HG03095 (cell line): ENCODE measurements at regions not wholly inside any gene's neighbourhood (a gene's known extent, or its start where the extent isn't known, plus 50 kb on each side); places are given as distances from the start of the nearest gene placed in this dataset.
"Not testable (repeated sequence)": the region's sequence is repeated elsewhere in the genome, so short reads cannot be mapped to it uniquely, and the experiment has no call there.

Experiments used
- ATAC-seq: cut with Tn5 transposase; IDR thresholded peaks from one replicate; pipeline ENCODE4 v1.9.1; 2021; ENCODE audit warnings: moderate library complexity; ENCODE audit not compliant: unreplicated experiment

DNA sequence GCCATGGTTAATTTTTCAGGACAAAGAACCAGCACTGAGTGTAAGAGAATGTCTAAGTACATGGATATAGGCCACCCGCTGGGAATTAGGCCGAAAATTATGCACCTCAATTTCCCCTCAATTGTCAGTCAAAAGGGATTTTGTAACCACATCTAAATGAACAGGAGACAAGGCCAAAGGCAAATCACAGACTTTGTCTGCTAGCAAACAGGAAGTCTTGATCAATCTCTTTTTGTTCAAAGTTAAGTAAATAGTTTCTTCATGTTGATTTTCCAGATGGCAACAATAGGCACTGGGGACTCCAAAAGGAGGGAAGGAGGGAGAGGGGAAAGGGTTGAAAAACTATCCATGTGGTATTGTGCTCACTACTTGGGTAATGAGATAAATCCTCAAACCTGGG is 276.0 kb downstream of the COG6 start:
- no peak for ATAC-seq

DNA sequence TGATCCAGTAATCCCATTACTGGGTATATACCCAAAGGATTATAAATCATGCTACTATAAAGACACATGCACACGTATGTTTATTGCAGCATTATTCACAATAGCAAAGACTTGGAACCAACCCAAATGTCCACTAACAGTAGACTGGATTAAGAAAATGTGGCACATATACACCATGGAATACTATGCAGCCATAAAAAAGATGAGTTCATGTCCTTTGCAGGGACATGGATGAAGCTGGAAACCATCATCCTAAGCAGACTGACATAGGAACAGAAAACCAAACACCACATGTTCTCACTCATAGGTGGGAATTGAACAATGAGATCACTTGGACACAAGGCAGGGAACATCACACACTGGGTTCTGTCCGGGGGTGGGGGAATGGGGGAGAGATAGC is 277.1 kb downstream of the COG6 start:
- ATAC-seq = not testable (repeated sequence)

DNA sequence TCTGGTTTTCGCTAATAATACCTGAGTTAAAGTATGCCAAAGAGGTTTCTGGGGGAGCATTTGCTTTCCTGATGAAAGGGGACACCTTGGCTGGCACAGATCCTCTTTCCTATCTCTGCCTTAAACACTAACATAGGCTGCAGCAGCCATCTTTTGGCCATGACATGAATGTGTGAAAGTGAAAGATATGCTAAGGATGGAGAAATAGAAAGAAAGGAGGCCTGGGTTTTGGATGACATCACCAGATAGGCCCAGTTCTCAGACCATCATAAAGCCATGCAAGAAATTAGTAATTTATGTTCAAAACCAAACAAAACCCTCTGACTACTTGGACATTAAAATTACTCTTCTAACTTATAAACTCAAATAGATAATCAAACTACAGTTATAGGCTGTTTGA is 279.7 kb downstream of the COG6 start:
- ATAC-seq = no peak

DNA sequence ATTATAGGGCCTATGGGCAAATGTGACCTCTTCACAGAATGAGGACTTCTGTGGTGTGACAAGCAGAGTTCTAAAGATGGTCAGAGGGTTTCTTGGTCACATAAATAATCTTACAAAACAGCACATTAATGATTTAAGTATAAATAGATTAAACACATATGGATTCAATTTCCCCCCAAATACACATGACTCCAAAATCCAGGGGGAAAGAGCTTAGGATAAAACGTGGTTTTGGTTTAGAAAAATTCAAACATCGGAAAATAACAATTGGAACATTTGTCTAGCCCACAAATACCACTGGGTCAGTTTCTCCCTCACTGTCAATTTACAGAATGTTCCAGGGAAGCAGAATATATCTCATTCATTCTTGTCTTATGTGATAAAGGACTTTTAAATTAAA is 283.1 kb downstream of the COG6 start:
- ATAC-seq = no peak

DNA sequence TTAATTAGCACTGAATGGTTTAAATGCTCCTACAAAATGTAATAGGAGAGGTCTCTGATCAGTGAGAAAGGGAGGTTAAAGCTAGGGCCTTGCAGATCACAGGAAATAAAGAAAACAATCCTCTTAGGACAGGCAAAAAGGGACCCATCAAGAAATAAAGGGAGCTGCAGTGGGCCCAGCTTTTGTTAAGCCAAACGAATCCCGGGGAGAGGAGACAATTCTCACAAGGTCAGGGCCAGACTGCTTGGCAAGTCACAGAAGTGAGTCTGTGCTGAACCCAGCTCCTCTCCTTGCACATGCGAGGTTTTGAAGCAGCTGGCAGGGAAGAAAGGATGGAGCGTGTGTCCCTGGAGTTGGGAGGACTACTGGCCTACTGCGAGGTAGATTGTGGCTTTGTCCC is 285.8 kb downstream of the COG6 start:
- ATAC-seq = no peak

DNA sequence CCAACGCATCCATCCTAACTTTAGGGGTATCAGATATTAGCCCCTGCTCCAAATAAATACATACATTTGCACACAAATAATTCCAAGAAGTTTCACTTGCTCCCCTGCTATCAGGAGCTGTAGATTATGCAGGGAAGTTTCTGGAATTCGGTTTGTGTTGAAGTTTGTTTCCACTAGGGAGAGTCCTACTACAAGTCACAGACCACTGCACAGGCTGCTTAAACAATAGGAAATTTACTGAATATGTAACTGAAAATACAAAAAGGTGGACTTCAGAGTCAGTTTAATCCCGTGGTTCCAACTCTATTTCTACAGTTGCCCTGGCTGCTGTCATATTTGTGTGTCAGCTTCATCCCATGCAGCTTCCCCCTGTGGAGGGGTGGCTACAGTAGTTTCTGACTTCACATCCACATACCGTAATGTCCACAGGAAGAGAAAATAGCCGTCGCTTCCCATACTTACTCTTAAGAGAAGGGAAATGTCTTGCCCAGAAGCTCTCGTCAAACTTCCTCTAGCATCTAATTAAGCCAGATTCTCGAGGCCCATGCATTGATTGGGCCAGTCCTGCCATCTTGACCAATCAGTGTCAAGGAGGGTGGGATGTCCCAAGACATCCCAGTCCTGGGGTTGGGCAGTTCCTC is 286.6 kb downstream of the COG6 start:
- ATAC-seq = no peak

DNA sequence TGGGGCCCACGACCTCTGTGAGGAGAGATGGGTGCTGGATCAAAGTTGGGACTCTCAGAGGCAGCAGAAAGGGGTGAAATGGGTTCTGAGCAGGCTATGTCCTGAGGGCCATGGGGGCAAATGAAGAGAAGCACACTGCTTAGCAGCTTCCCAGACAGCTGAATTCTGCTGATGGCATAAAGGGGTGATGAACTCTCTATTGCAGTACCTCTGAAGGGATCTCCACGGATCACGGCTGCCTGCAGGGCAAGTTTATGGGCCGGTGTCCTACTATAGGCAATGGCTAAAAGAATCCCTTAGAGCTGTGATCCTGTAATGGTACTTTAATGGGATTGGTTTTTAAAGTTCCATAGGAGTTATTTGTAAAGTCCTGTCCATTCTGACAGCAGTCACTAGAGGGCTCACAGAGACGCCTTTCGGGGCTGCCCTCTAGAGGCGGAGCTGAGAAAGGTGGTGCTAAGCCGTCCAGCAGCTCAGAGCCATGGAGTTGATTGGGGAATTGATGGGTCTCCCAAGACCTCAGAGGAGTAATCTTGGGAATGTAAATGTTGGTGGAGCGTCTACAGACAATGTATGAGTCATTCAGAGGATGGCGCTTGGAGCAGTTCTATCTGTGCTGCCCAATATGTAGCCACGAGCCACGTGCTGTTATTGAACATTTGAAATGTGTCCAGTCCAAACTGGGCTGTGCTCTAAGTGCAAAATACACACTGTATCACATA is 287.3 kb downstream of the COG6 start:
- ATAC-seq = peak; percentile 95

DNA sequence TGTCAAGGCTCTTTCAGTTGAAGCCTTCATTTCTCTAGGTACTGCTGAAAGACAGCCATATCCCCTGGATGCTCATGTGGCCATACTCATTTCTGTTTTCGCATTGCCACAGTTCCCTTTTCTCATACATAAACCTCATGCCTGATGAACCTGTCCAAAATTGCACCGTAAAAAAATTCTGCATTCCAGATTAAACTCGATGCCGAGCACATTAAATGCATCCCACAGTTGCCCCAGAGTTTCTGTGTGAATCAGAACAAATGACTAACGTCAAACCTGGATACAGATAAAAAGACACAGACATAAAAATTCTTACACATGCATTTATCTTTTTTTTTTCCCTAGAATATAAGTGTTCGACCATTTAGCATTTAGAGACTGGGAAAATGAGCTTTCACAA is 288.2 kb downstream of the COG6 start:
- no peak for ATAC-seq

DNA sequence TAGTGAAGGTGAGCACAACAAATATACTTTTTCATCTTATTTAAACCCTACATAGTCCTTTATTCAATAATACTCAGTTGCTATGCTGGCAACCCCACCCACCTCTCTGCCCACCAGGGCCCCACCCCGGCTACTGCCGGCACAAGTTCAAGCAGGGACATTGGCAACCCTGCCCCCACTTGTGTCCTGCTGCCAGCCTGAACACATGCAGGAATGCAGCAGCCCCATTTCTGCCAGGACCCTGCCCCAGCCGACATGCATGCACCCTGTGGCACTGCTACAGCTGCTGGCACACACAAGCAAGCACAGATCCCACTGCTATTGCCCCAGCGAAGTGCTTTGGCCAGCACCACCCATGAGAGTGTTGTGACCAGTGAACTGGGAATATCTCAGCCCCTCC is 289.8 kb downstream of the COG6 start:
- no peak for ATAC-seq

DNA sequence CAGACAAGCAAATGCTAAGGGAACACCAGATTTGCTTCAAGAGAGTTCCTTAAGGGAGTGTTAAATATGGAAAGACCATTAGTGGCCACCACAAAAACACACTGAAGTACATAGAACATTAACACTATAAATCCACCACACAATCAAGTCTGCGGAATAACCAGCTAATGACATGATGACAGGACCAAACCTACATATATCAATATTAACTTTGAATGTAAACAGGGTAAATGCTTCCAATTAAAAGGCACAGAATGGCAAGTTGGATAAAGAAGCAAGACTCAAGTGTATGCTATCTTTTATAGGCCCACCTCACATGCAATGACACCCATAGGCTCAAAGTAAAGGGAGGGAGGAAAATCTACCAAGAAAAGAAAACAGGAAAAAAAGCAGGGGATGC is 291.3 kb downstream of the COG6 start:
- no peak for ATAC-seq

DNA sequence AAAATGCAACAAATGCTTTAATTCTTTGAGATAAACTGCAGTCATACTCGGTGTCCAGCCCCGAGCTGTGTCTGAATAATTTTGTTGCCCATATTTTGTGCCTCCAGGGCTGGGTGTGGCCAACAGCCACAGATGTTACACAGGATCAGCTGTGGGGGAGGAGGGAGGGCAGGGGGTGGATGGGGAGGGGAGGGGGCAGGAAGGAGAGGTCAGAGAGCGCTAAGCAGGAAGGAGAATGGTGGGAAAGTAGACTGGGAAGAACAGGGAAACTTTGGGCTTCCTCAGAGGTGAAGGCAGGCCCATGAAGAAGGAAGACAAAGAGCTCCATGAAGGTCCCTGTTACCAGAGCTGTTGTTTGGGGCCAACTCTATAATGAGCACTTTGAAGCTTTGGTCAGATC is 295.8 kb downstream of the COG6 start:
- ATAC-seq = no peak

DNA sequence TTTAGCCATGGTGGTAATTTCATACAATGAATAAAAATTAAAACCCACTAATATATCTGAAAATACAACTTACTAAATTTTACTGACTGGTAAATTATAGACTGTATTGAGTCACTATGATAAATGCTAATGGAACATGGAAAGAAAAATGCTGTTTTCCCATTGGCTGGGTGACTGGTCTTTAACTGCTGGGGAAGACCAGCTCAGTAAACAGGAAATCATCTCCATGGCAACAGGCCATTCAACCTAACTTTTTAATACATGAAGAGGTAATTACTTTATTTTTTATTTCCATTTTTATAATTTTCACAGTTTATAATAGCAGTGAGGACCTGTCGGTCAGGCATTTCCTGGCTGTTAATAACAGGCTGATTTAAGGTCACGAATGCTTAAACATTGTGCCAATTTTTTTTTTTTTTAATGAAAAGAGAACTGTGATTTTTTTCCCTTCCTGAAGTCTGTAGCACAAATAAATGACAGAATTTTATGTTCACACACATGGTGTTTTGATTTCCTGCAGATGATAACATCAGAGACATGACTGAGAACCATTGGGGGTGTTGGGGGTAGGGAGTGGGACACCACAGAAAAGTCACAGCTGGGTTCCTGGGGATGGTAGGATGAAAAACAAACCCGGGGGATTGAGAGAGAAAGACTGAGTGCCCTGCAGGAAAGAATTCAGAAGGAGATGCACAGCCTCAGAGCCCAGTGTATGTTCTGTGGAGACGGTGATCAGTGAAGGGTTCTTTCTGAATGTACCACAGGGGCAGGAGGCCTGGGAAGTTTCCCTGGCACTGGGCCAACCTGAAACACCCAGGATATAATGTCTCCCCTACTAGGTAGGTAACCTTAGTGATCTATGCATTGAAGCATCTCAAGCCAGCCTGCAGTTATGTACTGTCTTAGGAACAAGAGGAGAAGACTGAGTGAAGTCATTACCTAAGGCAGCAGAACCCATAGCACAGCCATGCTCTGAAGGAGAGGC is 297.1 kb downstream of the COG6 start:
- ATAC-seq = no peak

DNA sequence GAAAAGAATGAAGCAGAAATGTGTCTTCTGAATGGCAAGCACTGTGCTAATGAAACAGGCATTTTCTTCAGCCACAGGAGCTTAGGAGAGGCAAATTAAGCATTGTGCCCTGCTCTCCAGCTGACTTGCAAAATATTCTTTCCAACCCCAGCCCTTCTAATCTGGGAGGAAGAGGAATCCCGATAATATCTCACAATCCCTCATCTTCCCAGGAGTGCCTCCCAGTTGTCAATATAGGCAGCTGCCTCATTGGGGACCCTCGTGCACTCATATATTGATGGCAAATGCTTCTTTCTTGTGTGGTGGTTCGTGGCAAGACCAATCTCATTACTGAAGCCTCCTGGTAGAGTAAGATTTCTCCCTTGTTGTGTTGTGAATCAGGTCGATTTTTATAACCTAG is 299.0 kb downstream of the COG6 start:
- no peak for ATAC-seq

DNA sequence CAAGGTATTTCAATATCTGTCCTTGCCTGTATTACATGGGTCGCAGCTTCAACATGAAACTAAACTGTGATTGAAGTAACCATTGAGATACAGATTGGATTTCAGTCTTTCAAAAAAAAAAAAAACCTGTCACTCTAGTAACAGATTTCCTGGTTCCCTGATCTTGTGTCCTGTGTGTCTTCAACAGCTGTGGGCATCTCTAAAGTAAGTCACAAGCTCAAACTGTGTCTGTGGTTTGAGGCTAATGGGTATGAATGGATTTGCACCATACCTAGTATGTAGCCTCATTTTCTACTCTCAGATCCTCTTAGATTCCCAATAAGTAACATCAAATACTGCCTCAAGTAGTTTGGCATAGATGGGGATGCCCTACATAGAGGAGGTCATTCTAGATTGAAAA is 300.1 kb downstream of the COG6 start:
- no peak for ATAC-seq

DNA sequence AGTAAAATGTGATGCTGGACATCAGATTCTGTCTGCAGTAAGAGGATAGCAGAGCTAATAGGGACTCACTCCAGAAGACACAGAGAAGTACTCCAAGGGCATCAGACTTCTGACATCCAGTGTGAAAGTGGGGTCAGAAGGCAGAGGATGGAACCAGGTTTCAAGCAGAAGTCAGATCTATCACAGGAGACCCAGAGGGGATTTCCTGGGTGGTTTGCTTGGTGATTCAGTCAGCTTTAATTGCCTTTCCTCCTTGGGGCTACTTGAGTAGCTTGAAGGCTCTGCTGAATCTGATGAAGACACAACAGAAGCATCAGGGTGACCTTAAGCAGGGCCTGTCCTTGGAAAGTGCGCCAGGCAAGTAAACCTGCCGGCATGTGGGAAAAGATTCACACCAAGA is 300.6 kb downstream of the COG6 start:
- no peak for ATAC-seq

DNA sequence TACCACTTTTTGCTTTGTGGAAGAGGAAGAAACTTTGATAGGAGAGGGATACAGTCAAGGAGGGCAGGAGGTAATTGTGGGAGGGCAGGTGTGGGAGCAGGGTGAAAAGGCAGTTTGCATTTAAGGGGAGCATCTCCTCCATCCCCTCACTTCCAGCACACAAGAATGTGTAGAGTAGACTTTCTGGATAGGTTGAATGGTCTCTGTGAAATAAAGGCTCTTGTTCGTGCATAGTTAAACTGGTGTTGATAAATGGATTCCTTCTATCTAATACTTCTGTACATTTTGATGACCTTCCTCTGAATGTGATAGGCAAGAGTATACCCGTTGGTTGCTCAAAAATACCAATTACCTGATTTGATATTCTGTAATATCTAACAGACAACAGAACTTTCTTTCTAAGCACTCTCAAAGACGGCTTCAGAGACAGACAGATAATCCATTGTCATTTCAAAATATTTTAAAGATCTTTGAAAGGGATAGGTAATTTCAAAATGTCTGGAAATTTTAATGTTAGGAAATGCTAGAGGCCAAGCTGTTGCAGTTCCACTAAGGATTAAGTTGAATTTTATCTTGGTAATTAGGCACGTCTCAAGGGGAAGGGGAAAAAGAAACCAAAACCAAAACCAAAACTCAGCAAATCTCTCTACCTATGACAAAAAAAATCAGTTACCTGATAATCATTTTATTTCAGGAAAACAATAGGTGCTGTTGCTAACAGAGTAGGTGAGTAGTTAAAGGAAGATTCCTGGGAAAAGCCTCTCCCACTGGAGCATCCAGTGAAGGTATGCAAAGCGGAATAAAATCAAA is 302.6 kb downstream of the COG6 start:
- no peak for ATAC-seq

DNA sequence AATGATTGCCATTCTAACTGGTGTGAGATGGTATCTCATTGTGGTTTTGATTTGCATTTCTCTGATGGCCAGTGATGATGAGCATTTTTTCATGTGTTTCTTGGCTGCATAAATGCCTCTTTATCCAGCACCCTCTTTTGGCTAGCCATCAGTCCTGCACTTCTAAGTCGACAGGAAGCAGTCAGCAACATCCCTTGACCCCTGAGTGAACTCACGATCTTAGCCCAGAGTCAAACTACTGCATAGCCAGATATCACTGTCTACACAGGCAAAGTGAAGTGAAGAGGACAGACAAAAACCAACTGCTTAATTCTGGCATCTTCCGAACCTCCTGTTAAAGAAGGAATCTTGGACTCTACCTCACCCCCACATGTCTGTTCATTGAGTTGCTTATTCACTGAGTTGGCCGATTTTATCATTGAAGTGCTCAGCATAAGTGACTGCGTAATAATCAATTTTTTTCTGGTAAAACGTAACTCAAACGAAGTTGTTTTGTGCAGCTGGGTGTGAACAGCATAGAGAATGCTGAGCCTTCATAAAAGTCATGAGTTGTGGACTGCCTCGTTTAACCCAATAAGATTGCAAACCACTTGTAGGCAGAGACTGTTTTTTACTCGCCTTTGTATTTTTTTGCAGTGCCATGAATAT is 304.2 kb downstream of the COG6 start:
- no peak for ATAC-seq

DNA sequence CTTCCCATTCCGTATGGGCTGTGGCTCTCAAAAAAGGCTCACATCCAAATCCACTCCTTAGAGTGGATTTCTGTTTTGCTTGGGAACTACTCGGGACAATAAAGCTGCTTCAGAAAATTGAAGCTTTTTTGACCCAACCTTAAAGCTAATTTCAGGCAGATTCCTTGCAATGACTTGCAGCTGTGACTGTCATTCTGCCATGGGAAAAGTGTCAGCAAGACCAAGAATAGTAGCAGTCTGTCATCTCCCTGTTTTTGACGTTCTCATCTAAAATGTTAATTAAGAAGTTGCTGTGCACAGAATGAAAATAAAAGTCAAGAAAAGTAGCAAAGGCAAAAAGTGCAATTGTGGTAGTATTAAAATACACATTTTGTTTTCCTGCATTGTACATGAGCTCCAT is 304.7 kb downstream of the COG6 start:
- ATAC-seq = no peak

DNA sequence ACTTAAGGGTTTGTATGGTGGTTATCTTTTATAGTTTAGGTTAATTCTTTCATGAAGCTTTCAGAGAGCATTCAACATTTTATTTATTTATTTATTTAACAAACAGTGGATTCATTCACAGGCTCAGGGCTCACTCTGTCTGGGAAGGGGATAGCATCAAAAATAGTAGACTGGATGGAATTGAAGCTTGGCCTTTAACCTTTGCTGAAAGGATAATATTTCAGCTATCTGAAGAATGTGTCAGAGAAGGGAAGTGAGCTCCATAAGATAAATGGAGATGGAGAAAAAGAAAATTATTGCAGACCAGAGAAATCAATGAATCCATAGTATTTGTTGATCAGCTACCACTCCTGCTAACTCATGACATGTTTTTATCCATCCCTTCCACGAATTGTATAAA is 305.6 kb downstream of the COG6 start:
- no peak for ATAC-seq

DNA sequence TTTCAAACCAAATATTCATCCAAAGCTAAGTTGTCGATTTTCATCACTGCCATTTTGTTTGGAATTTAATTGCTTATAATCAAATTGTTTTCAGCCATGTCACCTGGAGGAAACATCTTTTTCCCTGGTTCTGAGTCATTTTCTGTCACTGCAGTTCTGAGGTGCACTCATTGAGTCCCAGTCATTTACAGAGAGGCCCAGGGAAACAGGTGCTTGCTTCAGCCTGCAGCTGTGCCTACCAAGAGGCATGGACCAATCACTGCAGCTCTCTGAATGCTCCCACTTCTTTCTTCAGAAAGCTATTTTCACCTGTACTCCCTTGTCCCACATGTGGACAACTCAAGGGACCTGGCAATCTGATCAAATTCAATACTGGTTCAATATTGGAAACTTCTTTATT is 308.1 kb downstream of the COG6 start:
- no peak for ATAC-seq
